ENCODE measurements at regions not wholly inside any gene's neighbourhood (a gene's known extent, or its start where the extent isn't known, plus 50 kb on each side); places are given as distances from the start of the nearest gene placed in this dataset.

DNA sequence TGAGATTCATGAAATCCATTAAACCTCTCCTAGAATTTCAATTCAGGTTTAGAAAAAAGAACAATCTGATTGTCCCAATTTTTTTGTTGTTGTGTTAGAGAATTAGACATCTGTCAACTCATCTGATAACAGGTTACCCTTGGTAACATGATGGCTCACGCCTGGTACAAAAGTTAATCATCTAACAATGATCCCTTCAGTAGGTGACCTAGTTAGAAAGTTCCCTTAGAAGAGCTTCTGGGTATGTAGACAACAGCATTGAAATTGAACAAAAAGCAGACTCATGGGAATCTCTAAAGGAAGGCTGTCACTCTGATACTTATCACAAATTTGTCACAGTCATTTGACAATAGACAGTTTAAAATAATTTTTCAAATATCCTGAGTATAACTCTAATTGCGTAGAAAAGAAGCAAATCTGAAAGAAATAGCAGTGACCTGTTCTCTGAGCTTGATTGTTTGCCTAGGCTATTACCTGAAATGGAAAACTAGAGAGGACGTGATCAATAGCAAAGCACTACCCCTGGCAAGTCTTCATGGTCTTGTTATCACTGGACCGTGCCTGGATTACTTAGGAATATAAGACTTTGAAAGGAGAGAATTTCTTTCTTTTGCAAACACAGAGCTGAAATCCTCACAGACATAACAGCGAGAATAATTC is 880.4 kb upstream of the AGA start:
- no peak for DNase-seq (ENCODE audit: low spot score in 2 of 2)
- H3K36me3 ChIP-seq, result no peaks in the 10 kb centered on the region
- no peaks in the 10 kb centered on the region for H3K4me1 ChIP-seq
- no peaks in the 10 kb centered on the region for H3K27me3 ChIP-seq
- no peak overlapping the region for H3K4me3 ChIP-seq
- H3K27ac ChIP-seq, result no peak overlapping the region
- WGBS, result 87% methylated on average over 5 of the region's 5 CpGs
- peaks cover 10% of the 10 kb centered on the region for H3K9me3 ChIP-seq
- TF ChIP-seq POLR2AphosphoS5 (IDR thresholded peaks at IDR 0.05) (no peak), EP300 (IDR thresholded peaks at IDR 0.05) (no peak), POLR2A (IDR thresholded peaks at IDR 0.05) (no peak)
- TF ChIP-seq, protein P1, sequence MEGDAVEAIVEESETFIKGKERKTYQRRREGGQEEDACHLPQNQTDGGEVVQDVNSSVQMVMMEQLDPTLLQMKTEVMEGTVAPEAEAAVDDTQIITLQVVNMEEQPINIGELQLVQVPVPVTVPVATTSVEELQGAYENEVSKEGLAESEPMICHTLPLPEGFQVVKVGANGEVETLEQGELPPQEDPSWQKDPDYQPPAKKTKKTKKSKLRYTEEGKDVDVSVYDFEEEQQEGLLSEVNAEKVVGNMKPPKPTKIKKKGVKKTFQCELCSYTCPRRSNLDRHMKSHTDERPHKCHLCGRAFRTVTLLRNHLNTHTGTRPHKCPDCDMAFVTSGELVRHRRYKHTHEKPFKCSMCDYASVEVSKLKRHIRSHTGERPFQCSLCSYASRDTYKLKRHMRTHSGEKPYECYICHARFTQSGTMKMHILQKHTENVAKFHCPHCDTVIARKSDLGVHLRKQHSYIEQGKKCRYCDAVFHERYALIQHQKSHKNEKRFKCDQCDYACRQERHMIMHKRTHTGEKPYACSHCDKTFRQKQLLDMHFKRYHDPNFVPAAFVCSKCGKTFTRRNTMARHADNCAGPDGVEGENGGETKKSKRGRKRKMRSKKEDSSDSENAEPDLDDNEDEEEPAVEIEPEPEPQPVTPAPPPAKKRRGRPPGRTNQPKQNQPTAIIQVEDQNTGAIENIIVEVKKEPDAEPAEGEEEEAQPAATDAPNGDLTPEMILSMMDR (IDR thresholded peaks at IDR 0.05), result no peak

GRCh38 chr4:178329226-178329872 is 887.1 kb upstream of the AGA start:
- no peak overlapping the region for H3K4me3 ChIP-seq
- no peak overlapping the region for H3K27ac ChIP-seq
- TF ChIP-seq, protein P1 (IDR thresholded peaks at IDR 0.05), result no peak
- TF ChIP-seq POLR2AphosphoS5 (IDR thresholded peaks at IDR 0.05) (no peak), EP300 (IDR thresholded peaks at IDR 0.05) (no peak), POLR2A (IDR thresholded peaks at IDR 0.05) (no peak)
- no peaks in the 10 kb centered on the region for H3K4me1 ChIP-seq
- no peak for DNase-seq (ENCODE audit: low spot score in 2 of 2)
- no peaks in the 10 kb centered on the region for H3K27me3 ChIP-seq
- no peaks in the 10 kb centered on the region for H3K9me3 ChIP-seq
- 75% methylated on average over 3 of the region's 3 CpGs for WGBS
- H3K36me3 ChIP-seq, result no peaks in the 10 kb centered on the region

DNA sequence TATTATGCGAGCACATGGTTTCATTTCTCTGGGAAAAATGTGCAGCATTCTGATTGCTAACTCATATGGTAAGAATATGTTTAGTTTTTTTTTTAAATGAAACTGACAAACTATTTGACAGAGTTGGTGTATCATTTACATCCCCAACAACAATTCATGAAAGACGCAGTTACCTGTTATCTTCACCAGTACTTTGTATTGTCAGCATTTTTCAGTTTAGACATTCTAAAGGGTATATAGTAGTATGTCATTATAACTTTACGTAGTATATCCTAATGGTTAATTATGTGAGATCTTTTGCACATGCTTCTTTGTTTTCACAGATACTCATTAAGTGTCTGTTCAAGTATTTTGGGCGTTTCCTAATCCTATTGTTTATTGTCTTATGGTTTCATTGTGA is 891.1 kb upstream of the AGA start:
- no peaks in the 10 kb centered on the region for H3K4me1 ChIP-seq
- H3K9me3 ChIP-seq, result no peaks in the 10 kb centered on the region
- no peak for TF ChIP-seq POLR2AphosphoS5 (IDR thresholded peaks at IDR 0.05)
- no peak for TF ChIP-seq EP300 (IDR thresholded peaks at IDR 0.05)
- TF ChIP-seq, protein P1 (IDR thresholded peaks at IDR 0.05), result no peak
- no peak for TF ChIP-seq POLR2A (IDR thresholded peaks at IDR 0.05)
- no peaks in the 10 kb centered on the region for H3K27me3 ChIP-seq
- no peaks in the 10 kb centered on the region for H3K36me3 ChIP-seq
- WGBS, result 73% methylated on average over 4 of the region's 4 CpGs
- H3K27ac ChIP-seq, result no peak overlapping the region
- DNase-seq (ENCODE audit: low spot score in 2 of 2), result no peak
- no peak overlapping the region for H3K4me3 ChIP-seq

DNA sequence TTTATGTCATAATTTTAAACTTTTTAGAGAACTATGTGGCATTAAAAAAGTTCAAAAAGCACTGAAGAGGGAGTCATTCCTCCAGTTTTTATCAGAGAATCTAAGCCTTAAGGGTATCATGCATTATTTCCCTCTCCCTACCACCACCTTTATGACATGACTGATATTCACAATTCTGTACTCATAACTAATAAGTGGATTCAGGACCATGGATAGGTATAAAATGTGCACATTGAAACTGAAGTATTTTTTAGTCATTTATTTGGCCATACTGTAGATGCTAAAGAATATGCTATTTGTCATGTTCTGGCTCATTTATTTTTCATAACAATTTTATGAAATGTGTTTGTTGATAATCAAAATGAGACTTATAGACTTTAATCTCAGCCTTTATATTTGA is 897.5 kb upstream of the AGA start:
- Histone ChIP-seq H3K9me3 (no peaks in the 10 kb centered on the region), H3K4me1 (no peaks in the 10 kb centered on the region), H3K4me3 (no peak overlapping the region), H3K27ac (no peak overlapping the region), H3K36me3 (no peaks in the 10 kb centered on the region), H3K27me3 (no peaks in the 10 kb centered on the region)
- no peak for DNase-seq (ENCODE audit: low spot score in 2 of 2)
- TF ChIP-seq EP300 (IDR thresholded peaks at IDR 0.05) (no peak), POLR2A (IDR thresholded peaks at IDR 0.05) (no peak), POLR2AphosphoS5 (IDR thresholded peaks at IDR 0.05) (no peak)
- TF ChIP-seq, protein P1 (IDR thresholded peaks at IDR 0.05), result no peak

GRCh38 chr4:178340468-178340867 is 898.2 kb upstream of the AGA start:
- no peak overlapping the region for H3K4me3 ChIP-seq
- no peaks in the 10 kb centered on the region for H3K27me3 ChIP-seq
- 88% methylated on average over 7 of the region's 7 CpGs for WGBS
- TF ChIP-seq EP300 (IDR thresholded peaks at IDR 0.05), result no peak
- TF ChIP-seq, protein P1 (IDR thresholded peaks at IDR 0.05), result no peak
- TF ChIP-seq POLR2A (IDR thresholded peaks at IDR 0.05), result no peak
- TF ChIP-seq POLR2AphosphoS5 (IDR thresholded peaks at IDR 0.05), result no peak
- H3K4me1 ChIP-seq, result no peaks in the 10 kb centered on the region
- DNase-seq (ENCODE audit: low spot score in 2 of 2), result no peak
- H3K36me3 ChIP-seq, result no peaks in the 10 kb centered on the region
- H3K27ac ChIP-seq, result no peak overlapping the region
- H3K9me3 ChIP-seq, result no peaks in the 10 kb centered on the region
